Activated T-helper 1 cell treated with anti-CD3 and anti-CD28 coated beads, Interleukin-2, amount 50 U/mL, for 16 hours (primary cell): ENCODE measurements at regions not wholly inside any gene's neighbourhood (a gene's known extent, or its start where the extent isn't known, plus 50 kb on each side); places are given as distances from the start of the nearest gene placed in this dataset.
"Not testable (repeated sequence)": the region's sequence is repeated elsewhere in the genome, so short reads cannot be mapped to it uniquely, and the experiment has no call there.

ENCODE experiments used
- DNase-seq, 2 donors: peaks; one replicate each; pipeline ENCODE4 v3.0.0-alpha.2; 2020; ENCODE audit warnings: low read depth in 1 of 2, low spot score in 1 of 2

DNA sequence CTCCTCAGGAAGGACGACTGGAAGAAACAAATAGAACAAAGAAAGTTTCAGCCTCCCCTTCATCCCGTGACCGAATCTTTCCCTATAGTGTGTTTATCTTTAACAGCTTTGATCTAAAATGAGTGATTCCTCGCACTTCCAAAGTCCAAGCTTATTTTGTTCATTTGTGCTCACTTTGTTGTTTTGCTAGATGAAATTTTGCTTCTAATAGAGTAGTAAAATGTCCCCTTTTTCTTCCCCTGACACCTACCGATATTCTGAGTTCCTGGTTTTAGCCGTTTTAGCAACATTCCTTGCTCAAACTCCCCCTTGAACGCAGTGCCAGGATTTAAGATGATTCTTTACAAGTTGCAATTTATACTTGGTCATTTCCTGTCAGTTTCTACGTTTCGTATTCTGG is 204.2 kb downstream of the FGF9 start:
- no peak for DNase-seq

GRCh38 chr13:21879263-21879914 is 208.5 kb downstream of the FGF9 start:
- no peak for DNase-seq

- DNase-seq: no peak
Measured at GRCh38 chr13:21882766-21883165, 211.9 kb downstream of the FGF9 start.

- no peak for DNase-seq
Measured at GRCh38 chr13:21883713-21884112, 212.8 kb downstream of the FGF9 start.

- DNase-seq: no peak
Measured at GRCh38 chr13:21884299-21884909, 213.5 kb downstream of the FGF9 start.

- DNase-seq: no peak
Measured at GRCh38 chr13:21884965-21885567, 214.2 kb downstream of the FGF9 start.

DNA sequence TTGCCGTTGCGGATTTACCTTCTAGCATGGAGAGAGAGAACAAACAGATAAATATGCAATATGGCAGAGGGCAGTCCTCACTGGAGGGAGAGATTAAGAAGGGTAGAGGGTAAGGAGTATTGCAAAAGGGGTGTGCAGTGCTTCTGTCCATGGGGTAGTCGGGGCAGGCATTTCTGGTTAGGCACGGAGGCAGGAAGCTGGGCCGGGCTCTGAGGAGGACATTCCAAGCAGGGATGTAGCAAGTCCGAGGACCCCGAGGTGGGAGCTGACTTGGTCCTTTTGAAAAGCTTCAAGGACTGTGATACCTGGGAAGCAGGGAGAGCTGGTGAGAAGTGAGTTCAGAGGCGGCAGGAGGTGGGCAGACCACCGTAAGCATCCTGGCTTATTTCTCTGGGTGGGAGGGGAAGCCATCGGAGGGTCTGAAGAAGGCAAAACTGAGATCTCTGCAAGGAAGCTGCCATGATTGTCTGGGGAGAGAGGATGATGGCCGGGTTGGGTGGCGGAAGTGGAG is 214.9 kb downstream of the FGF9 start:
- DNase-seq: no peak

- DNase-seq: no peak
Measured at GRCh38 chr13:21889651-21890050, 218.8 kb downstream of the FGF9 start.

DNA sequence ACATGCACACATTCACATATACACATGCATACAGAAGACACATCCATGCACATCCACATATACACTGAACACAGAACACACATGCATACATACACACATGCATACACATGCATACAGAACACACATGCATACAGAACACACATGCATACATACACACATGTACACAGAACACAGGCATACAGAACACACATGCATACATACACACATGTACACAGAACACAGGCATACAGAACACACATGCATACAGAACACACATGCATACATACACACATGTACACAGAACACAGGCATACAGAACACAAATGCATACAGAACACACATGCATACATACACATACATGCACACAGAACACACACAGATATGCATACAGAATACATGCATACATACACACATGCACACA is 219.3 kb downstream of the FGF9 start:
- DNase-seq: not testable (repeated sequence)

DNA sequence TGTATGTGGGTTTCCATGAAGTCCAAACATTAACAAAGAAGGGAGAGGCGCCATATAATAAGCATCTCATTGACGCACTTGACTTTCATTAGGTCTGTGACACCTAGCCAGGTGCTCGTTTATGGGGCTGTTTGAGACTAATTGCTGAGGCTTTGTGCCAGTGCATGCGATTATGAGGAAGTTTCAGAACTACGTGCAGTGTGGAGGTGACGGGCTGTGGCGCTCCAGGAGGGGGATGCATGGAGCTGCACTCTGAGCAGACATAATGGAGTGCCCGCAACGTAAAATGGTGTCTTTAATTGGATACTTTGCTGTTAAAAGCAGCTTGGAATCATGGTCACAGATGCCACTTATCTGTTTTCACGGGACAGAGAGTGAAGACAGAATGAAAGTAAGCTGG is 223.2 kb downstream of the FGF9 start:
- DNase-seq: no peak

- DNase-seq: no peak
Measured at GRCh38 chr13:21894703-21895699, 224.1 kb downstream of the FGF9 start.

DNA sequence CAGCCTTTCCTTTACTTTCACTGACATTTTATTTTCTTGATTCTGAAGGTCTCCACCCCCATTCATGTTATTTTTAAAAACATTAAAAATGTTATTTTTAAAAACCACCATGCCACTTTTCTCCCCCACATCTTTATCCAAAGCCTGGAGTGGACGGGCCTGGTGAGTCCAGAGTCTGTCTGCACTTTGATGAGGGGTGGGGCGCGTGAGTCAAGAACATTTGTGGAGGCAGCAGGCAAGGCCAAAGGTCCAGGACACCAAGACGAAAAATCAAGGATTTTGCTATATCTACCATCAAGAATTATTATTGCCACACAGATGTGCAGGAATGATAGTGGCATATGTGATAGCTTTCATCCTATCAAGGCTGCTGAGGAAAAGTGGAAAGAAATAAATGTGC is 224.9 kb downstream of the FGF9 start:
- DNase-seq: no peak

- DNase-seq: no peak
Measured at GRCh38 chr13:21897161-21897560, 226.3 kb downstream of the FGF9 start.

DNA sequence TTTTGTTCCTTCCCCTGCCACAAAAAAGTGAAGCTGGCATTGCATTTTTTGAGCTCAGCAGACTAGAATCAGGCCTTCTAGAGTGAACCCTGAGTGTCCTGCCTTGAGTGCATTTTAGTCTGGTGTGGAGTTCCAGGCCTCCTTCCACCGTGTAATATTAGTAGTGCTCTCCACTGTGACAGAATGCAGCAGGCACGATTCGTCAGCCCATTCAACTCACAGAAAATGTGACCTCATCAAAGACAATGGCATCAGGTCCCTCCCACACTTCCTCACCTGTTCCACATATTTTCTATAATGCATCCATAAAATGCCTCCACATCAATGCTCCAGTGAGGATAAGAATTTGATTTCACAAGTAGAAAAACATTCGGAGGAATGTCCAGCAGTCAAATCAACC is 227.6 kb downstream of the FGF9 start:
- no peak for DNase-seq

GRCh38 chr13:21898945-21899344 is 228.1 kb downstream of the FGF9 start:
- DNase-seq: no peak

DNA sequence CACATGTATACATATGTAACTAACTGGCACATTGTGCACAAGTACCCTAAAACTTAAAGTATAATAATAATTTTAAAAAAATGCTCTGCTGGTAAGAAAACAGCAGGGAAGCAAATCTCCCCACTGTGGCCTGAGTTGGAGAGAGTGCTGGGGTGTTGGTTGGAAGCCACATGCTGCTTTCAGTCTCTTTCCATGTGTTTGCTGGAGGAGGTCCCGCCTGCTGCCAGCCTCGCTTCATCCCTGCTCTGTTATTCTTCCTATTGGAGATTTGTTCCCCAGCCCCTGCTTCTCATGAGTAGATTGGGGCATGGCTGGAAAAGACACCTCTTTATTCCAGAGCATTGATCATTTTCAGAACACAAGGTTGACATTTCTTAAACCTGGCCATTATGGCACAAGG is 230.5 kb downstream of the FGF9 start:
- no peak for DNase-seq

DNA sequence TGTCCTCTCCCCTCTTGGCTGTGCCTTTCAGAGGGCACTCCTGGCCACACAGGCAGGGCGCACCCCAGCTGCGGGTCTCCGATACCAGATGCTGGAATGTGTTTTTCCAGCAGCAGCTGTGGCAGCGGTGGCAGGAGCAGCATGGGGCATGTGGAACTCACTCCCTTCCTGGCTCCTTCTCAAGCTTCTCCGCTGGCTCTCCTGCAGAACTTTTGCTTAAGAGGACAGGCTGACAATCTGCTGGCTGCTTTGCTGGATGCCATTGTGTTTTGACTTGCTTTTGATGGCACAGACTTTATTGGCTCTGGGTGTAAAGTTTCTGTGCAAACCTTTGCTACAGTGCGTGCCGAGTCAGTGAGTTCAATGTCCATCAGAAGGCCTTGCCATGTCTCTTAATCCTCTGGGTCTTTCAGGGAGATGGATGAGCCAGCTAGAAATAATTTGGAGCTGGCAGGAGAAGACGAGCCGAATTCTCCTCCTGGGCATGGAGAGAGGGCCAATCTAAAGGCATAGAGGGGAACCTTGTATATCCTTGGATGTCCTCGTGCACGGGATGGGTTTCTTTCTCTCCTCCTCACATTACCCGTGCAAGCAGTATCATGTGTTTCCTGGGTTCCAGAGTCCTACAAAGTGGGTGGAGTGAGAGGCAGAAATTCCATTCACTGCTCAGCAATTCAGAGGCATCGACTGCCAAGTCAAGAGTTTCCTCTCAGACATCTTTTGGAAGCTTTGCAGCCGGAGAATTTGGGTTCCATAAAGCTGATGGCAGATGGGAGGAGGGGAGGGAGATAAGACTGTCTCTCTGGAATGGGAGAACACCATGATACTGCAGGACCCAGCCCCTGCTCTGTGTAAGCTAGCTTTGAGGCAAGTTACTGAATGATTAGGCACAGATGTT is 231.2 kb downstream of the FGF9 start:
- DNase-seq: no peak

DNA sequence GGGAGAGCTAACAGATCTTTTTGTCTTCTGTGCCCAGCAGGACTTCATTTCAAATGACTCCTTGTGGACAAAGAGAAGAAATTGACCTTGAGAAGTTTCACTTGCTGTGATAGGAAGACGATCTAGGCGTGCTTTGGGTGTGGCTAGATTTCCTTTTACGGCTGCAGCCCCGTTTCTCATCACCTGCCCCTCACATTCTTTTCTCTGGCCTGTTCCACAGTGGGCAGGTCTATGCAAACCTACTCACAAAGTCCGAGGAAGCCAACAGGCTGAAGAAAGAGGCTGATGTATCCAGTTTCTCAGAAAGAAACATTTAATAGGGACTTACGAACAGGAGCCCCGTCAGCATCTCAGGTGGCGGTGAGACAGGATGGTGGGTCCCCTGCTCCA is 231.8 kb downstream of the FGF9 start:
- no peak for DNase-seq

- no peak for DNase-seq
Measured at GRCh38 chr13:21905486-21905885, 234.6 kb downstream of the FGF9 start.

GRCh38 chr13:21909331-21909730 is 238.5 kb downstream of the FGF9 start:
- DNase-seq: no peak
